Stimulated activated effector memory CD8-positive, alpha-beta T cell treated with anti-CD3 and anti-CD28 coated beads, Interleukin-12 subunit alpha, Interleukin-12 subunit beta, amount 100 ng/mL, for 72 hours (primary cell): ENCODE measurements at regions not wholly inside any gene's neighbourhood (a gene's known extent, or its start where the extent isn't known, plus 50 kb on each side); places are given as distances from the start of the nearest gene placed in this dataset.

ENCODE experiments used
- ATAC-seq: fragments of 150-1000 bp; cut with Tn5 transposase; 2 replicates; pipeline ENCODE4 v1.10.0; 2021
- DNase-seq, 2 donors: peaks; one replicate each; pipeline ENCODE4 v3.0.0; 2021 to 2022; ENCODE audit warnings: low spot score in 2 of 2
- H3K27ac Mint-ChIP-seq: one replicate; pipeline ENCODE4 v1.8.0; 2022; ENCODE audit warnings: mild to moderate bottlenecking, mixed read lengths
- H3K36me3 Mint-ChIP-seq: one replicate; pipeline ENCODE4 v1.8.0; 2022; ENCODE audit warnings: mild to moderate bottlenecking, mixed read lengths
- H3K4me1 Mint-ChIP-seq: one replicate; pipeline ENCODE4 v1.8.0; 2022; ENCODE audit warnings: mixed read lengths
- H3K4me3 Mint-ChIP-seq: one replicate; pipeline ENCODE4 v1.8.0; 2022; ENCODE audit warnings: mild to moderate bottlenecking, mixed read lengths
- H3K9me3 Mint-ChIP-seq: one replicate; pipeline ENCODE4 v1.8.0; 2022; ENCODE audit warnings: mixed read lengths

GRCh38 chr2:145849466-145849865 is 1329.5 kb upstream of the ZEB2 start:
- H3K9me3 Mint-ChIP-seq, result peaks cover 4% of the 10 kb centered on the region
- DNase-seq, result no peak
- no peaks in the 10 kb centered on the region for H3K4me1 Mint-ChIP-seq
- H3K27ac Mint-ChIP-seq, result no peak overlapping the region
- H3K4me3 Mint-ChIP-seq, result no peak overlapping the region
- no peak for ATAC-seq
- H3K36me3 Mint-ChIP-seq, result no peaks in the 10 kb centered on the region

DNA sequence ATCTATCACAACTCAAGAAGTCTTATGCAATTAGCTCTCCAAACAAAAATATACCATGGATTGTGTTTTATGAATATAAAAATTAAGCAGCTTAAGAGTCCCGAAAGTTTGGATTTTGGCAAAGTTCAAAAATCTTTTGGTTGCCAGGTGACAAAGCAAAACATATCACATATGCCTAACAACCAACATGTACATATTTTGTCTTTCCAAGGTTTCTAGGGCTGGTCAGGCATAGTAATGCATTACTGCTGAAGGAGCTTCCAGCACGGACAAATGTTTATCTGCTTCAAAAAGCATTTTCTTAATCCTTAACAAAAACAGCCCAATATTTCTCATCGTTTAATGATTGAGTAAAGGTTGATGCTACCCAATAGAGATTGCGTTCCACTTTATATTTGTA is 1327.1 kb upstream of the ZEB2 start:
- DNase-seq (no peak), ATAC-seq (no peak)
- no peaks in the 10 kb centered on the region for H3K9me3 Mint-ChIP-seq
- no peaks in the 10 kb centered on the region for H3K36me3 Mint-ChIP-seq
- no peaks in the 10 kb centered on the region for H3K4me1 Mint-ChIP-seq
- no peak overlapping the region for H3K27ac Mint-ChIP-seq
- no peak overlapping the region for H3K4me3 Mint-ChIP-seq

GRCh38 chr2:145845923-145846322 is 1326.0 kb upstream of the ZEB2 start:
- Mint-ChIP-seq H3K36me3 (no peaks in the 10 kb centered on the region), H3K27ac (no peak overlapping the region), H3K9me3 (no peaks in the 10 kb centered on the region), H3K4me3 (no peak overlapping the region), H3K4me1 (no peaks in the 10 kb centered on the region)
- no peak for ATAC-seq
- no peak for DNase-seq

- no peak for ATAC-seq
- Mint-ChIP-seq H3K9me3 (no peaks in the 10 kb centered on the region), H3K36me3 (no peaks in the 10 kb centered on the region), H3K4me1 (no peaks in the 10 kb centered on the region), H3K27ac (no peak overlapping the region), H3K4me3 (no peak overlapping the region)
- no peak for DNase-seq
Measured at GRCh38 chr2:145845207-145845894, 1325.4 kb upstream of the ZEB2 start.

GRCh38 chr2:145841973-145842372 is 1322.1 kb upstream of the ZEB2 start:
- DNase-seq (no peak), ATAC-seq (no peak)
- no peaks in the 10 kb centered on the region for H3K9me3 Mint-ChIP-seq
- H3K27ac Mint-ChIP-seq, result no peak overlapping the region
- H3K4me1 Mint-ChIP-seq, result no peaks in the 10 kb centered on the region
- H3K4me3 Mint-ChIP-seq, result no peak overlapping the region
- H3K36me3 Mint-ChIP-seq, result no peaks in the 10 kb centered on the region

GRCh38 chr2:145836986-145837385 is 1317.1 kb upstream of the ZEB2 start:
- ATAC-seq (no peak), DNase-seq (no peak)
- H3K9me3 Mint-ChIP-seq, result no peaks in the 10 kb centered on the region
- H3K4me3 Mint-ChIP-seq, result no peak overlapping the region
- no peaks in the 10 kb centered on the region for H3K36me3 Mint-ChIP-seq
- H3K27ac Mint-ChIP-seq, result no peak overlapping the region
- no peaks in the 10 kb centered on the region for H3K4me1 Mint-ChIP-seq

DNA sequence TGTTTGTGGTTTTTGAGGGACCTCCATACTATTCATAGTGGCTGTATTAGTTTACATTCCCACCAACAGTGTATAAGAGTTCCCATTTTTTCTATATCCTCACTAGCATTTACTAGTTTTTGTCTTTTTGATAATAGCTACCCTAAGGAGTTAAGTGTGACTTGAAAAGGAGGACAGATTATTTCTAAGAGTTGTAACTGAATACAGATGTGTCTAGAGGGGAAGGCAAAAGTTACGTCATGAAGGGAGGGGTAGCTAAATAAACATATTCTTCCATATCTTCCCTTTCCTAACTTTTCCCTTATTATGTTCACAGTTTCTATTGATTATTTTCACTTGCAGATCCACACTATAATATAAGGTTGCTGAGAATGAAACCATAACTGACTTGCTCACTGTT is 1315.7 kb upstream of the ZEB2 start:
- Mint-ChIP-seq H3K4me1 (no peaks in the 10 kb centered on the region), H3K4me3 (no peak overlapping the region), H3K27ac (no peak overlapping the region), H3K36me3 (no peaks in the 10 kb centered on the region), H3K9me3 (no peaks in the 10 kb centered on the region)
- DNase-seq (no peak), ATAC-seq (no peak)

DNA sequence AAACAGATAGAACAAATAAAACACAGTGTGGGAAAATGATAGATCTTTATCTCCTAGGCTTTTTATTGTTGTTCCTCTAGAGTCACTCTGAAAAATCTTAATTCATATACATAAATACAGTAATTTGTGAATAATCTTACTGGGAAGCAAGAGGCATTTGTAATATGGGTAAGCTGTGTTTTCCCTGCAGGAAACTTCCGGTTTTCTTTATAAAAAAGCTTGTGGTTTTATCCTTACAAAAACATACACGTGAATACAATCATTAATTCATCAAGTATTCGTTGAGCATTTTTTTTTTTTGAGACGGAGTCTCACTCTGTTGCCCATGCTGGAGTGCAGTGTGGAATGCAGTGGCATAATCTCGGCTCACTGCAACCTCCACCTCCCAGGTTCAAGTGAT is 1312.8 kb upstream of the ZEB2 start:
- no peak overlapping the region for H3K27ac Mint-ChIP-seq
- DNase-seq, result no peak
- H3K4me1 Mint-ChIP-seq, result no peaks in the 10 kb centered on the region
- ATAC-seq, result no peak
- no peaks in the 10 kb centered on the region for H3K36me3 Mint-ChIP-seq
- H3K9me3 Mint-ChIP-seq, result peaks cover 6% of the 10 kb centered on the region
- H3K4me3 Mint-ChIP-seq, result no peak overlapping the region

GRCh38 chr2:145829931-145830330 is 1310.0 kb upstream of the ZEB2 start:
- H3K27ac Mint-ChIP-seq, result no peak overlapping the region
- no peak for ATAC-seq
- H3K36me3 Mint-ChIP-seq, result no peaks in the 10 kb centered on the region
- H3K4me1 Mint-ChIP-seq, result no peaks in the 10 kb centered on the region
- no peak overlapping the region for H3K4me3 Mint-ChIP-seq
- DNase-seq, result no peak
- peaks cover 12% of the 10 kb centered on the region for H3K9me3 Mint-ChIP-seq

DNA sequence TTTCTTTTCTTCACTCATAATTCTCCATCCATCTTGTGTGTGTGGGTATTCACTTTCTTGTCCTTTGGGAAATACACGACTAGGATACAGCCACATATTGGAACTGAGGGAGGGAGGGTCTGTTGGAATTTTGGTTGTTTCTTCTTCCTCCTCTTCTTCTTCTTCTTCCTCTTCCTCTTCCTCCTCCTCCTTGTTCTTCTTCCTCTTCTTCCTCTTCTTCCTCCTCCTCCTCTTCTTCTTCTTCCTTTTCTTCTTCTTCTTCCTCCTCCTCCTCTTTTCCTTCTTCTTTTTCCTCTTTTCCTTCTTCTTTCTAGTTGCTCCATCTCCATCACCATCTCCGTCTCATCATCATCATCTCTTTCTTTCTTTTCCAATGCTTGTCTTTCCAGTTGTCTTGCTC is 1307.3 kb upstream of the ZEB2 start:
- H3K4me3 Mint-ChIP-seq, result no peak overlapping the region
- no peaks in the 10 kb centered on the region for H3K4me1 Mint-ChIP-seq
- peaks cover 12% of the 10 kb centered on the region for H3K9me3 Mint-ChIP-seq
- H3K36me3 Mint-ChIP-seq, result no peaks in the 10 kb centered on the region
- ATAC-seq, result no peak
- H3K27ac Mint-ChIP-seq, result no peak overlapping the region
- no peak for DNase-seq

DNA sequence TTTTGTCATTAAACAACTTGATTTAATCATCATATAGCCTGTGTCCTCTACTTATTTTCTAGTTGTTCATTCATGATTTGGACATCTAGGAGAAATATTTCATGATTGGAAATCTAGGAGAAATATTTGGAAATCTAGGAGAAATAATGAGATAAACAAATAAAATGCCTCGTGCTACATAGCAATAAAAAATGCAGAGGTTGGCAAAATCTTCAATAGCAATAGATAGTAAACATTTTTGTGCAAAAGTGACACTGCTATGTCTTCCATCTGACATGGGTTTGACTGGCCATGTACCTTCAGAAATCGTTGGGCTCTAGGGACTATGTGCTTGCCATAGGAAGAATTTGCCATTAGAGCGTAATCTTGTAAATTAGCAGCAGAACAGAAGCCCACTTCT is 1304.5 kb upstream of the ZEB2 start:
- no peaks in the 10 kb centered on the region for H3K4me1 Mint-ChIP-seq
- DNase-seq (no peak), ATAC-seq (no peak)
- H3K36me3 Mint-ChIP-seq, result no peaks in the 10 kb centered on the region
- peaks cover 15% of the 10 kb centered on the region for H3K9me3 Mint-ChIP-seq
- no peak overlapping the region for H3K27ac Mint-ChIP-seq
- H3K4me3 Mint-ChIP-seq, result no peak overlapping the region

GRCh38 chr2:145822892-145823534 is 1303.1 kb upstream of the ZEB2 start:
- H3K27ac Mint-ChIP-seq, result no peak overlapping the region
- ATAC-seq (no peak), DNase-seq (no peak)
- H3K4me1 Mint-ChIP-seq, result no peaks in the 10 kb centered on the region
- H3K4me3 Mint-ChIP-seq, result no peak overlapping the region
- H3K9me3 Mint-ChIP-seq, result peaks cover 16% of the 10 kb centered on the region
- no peaks in the 10 kb centered on the region for H3K36me3 Mint-ChIP-seq

- DNase-seq (no peak), ATAC-seq (no peak)
- Mint-ChIP-seq H3K4me3 (no peak overlapping the region), H3K27ac (no peak overlapping the region), H3K4me1 (no peaks in the 10 kb centered on the region), H3K36me3 (no peaks in the 10 kb centered on the region), H3K9me3 (peaks cover 9% of the 10 kb centered on the region)
Measured at GRCh38 chr2:145820651-145821050, 1300.7 kb upstream of the ZEB2 start.

DNA sequence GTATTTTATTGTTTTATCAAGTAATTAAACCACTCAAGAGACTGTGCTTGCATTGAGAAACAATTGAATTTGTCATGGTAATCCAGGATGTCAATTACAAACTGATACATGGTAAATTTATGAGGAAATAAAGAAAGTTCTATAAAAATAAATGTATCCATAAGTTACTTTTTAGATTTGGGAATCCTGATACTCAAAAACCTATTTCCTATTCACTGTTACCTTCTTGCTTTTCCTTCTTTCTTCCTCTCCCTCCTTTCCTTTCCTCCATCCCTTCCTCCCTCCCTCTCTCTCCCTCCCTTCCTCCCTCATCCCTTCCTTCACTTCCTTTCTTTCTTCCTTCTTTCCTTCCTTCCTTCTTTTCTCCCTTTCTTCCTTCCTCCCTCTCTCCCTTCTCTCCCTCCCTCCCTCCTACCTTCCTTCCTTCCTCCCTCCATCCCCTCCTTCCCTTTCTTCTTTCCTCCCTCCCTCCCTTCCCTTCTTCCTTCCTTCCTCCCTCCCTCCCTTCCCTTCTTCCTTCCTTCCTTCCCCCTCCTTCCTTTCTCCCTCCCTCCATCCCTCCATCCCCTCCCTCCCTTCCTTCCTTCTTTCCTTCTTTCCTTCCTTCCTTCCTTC is 1299.1 kb upstream of the ZEB2 start:
- peaks cover 9% of the 10 kb centered on the region for H3K9me3 Mint-ChIP-seq
- H3K27ac Mint-ChIP-seq, result no peak overlapping the region
- H3K4me3 Mint-ChIP-seq, result no peak overlapping the region
- H3K4me1 Mint-ChIP-seq, result no peaks in the 10 kb centered on the region
- no peaks in the 10 kb centered on the region for H3K36me3 Mint-ChIP-seq
- no peak for DNase-seq
- ATAC-seq, result no peak

GRCh38 chr2:145815933-145816332 is 1296.0 kb upstream of the ZEB2 start:
- Mint-ChIP-seq H3K4me1 (no peaks in the 10 kb centered on the region), H3K4me3 (no peak overlapping the region), H3K9me3 (peaks cover 9% of the 10 kb centered on the region), H3K27ac (no peak overlapping the region), H3K36me3 (no peaks in the 10 kb centered on the region)
- DNase-seq (no peak), ATAC-seq (no peak)

GRCh38 chr2:145813481-145813880 is 1293.6 kb upstream of the ZEB2 start:
- Mint-ChIP-seq H3K36me3 (no peaks in the 10 kb centered on the region), H3K9me3 (no peaks in the 10 kb centered on the region), H3K4me1 (no peaks in the 10 kb centered on the region), H3K27ac (no peak overlapping the region), H3K4me3 (no peak overlapping the region)
- DNase-seq (no peak), ATAC-seq (no peak)
